Esophagus muscularis mucosa (tissue), 4 donors: ENCODE measurements at regions not wholly inside any gene's neighbourhood (a gene's known extent, or its start where the extent isn't known, plus 50 kb on each side); places are given as distances from the start of the nearest gene placed in this dataset.
A peak's percentile ranks its signal among the peaks of the same experiment; 100 is the strongest.

Source experiments
- DNase-seq: peaks from one replicate; pipeline ENCODE4 v3.0.0-alpha.2; 2017; ENCODE audit errors: extremely low spot score
- H3K27ac ChIP-seq, 4 donors: fragments of 200-600 bp; sonication (generic); replicated peaks in 1 of 4; 1 replicate in 3 of 4; 2 replicates in 1 of 4; pipeline ENCODE4 v1.5.1; 2016 to 2019; ENCODE audit warnings: mild to moderate bottlenecking in 1 of 4
- H3K27me3 ChIP-seq, 4 donors: fragments of 200-600 bp; sonication (generic); one replicate each; pipeline versions ENCODE4 v1.5.1 to v1.6.0; 2016 to 2019
- H3K36me3 ChIP-seq, 4 donors: fragments of 200-600 bp; sonication (generic); one replicate each; pipeline ENCODE4 v1.5.1; 2016 to 2019
- H3K4me1 ChIP-seq, 4 donors: fragments of 200-600 bp; sonication (generic); one replicate each; pipeline ENCODE4 v1.5.1; 2016 to 2019
- H3K4me3 ChIP-seq, 4 donors: fragments of 200-600 bp; sonication (generic); 1 replicate in 2 of 4; 2 replicates in 2 of 4; pipeline ENCODE4 v1.5.1; 2016 to 2019; ENCODE audit warnings: mild to moderate bottlenecking in 4 of 4, moderate library complexity in 1 of 4
- H3K9me3 ChIP-seq, 4 donors: fragments of 200-600 bp; sonication (generic); 1 replicate in 3 of 4; 2 replicates in 1 of 4; pipeline ENCODE4 v1.5.1; 2016 to 2019
- CTCF ChIP-seq, 3 experiments: fragments of 200-600 bp in 2 of 3; fragments of 450-650 bp in 1 of 3; sonication (generic) in 2 of 3; IDR thresholded peaks; one replicate each; pipeline ENCODE4 v1.5.1; 2017 to 2019; ENCODE audit warnings: antibody characterized with exemption in 3 of 3, mild to moderate bottlenecking in 2 of 3, moderate library complexity in 1 of 3
- EP300 ChIP-seq: sonication (generic); formaldehyde crosslinking; IDR thresholded peaks from one replicate; pipeline ENCODE4 v1.6.1; 2017; ENCODE audit warnings: antibody characterized with exemption
- POLR2A ChIP-seq: fragments of 450-650 bp; IDR thresholded peaks from one replicate; pipeline ENCODE4 v1.6.1; 2017; ENCODE audit warnings: antibody characterized with exemption, moderate library complexity, mild to moderate bottlenecking, low read depth
- POLR2AphosphoS5 ChIP-seq, 2 donors: sonication (generic); formaldehyde crosslinking; IDR thresholded peaks; one replicate each; pipeline ENCODE4 v1.6.1; 2017; ENCODE audit warnings: antibody characterized with exemption in 2 of 2
- WGBS: methylation state at CpG from one replicate; pipeline ENCODE4 v1.1.5; 2018; 5-methylcytosine and 5-hydroxymethylcytosine counted together
- intact Hi-C: fragments of 100-400 bp; cut with DNase I; formaldehyde crosslinking; loops from one replicate; pipeline ENCODE4 v1.15.1; 2023

DNA sequence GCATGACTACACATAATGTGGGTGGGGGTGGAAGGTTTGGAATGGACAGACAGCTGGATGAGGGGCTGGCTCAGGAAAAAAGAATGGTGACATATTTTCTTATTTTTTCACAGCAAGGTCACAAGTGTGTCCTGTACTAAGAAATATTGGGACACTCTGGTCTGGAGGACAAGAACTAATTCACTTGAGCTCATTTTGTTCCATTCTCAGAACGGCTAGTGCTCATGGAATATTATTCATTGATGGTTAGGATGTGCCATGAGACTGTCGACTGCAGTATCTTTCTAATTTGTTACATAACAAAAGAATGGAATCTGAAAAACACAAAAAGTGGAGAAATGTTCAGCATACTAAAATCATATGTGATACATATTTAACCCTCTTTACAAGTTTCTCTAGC, 149.5 kb downstream of the BMP4 start:
- no peaks in the 10 kb centered on the region for H3K9me3 ChIP-seq
- H3K27ac ChIP-seq, result peak overlapping the region in 2 of 4 donors; percentile 28 to 30
- no peaks in the 10 kb centered on the region for H3K27me3 ChIP-seq
- no peak for DNase-seq
- no peak overlapping the region for H3K4me3 ChIP-seq
- TF ChIP-seq EP300 (no peak), CTCF (IDR thresholded peaks at IDR 0.05) (no peak), POLR2A (no peak), POLR2AphosphoS5 (IDR thresholded peaks at IDR 0.05) (no peak)
- H3K4me1 ChIP-seq, result no peaks in the 10 kb centered on the region
- WGBS, result 71% methylated on average over 2 of the region's 2 CpGs
- no peaks in the 10 kb centered on the region for H3K36me3 ChIP-seq
- intact Hi-C loops, result no loop called here

GRCh38 chr14:53796734-53797133, 159.9 kb downstream of the BMP4 start:
- Histone ChIP-seq H3K27me3 (no peaks in the 10 kb centered on the region), H3K4me1 (peaks cover 0 to 7% (median 0%) of the 10 kb centered on the region in 4 donors), H3K36me3 (no peaks in the 10 kb centered on the region), H3K4me3 (no peak overlapping the region), H3K9me3 (no peaks in the 10 kb centered on the region), H3K27ac (no peak overlapping the region)
- no peak for DNase-seq
- 87% methylated on average over 1 of the region's 1 CpG for WGBS
- intact Hi-C loops, result no loop called here
- no peak for TF ChIP-seq EP300
- no peak for TF ChIP-seq POLR2AphosphoS5 (IDR thresholded peaks at IDR 0.05)
- TF ChIP-seq POLR2A, result no peak
- no peak for TF ChIP-seq CTCF (IDR thresholded peaks at IDR 0.05)

- 66% methylated on average over 2 of the region's 2 CpGs for WGBS
- Histone ChIP-seq H3K27me3 (no peaks in the 10 kb centered on the region), H3K36me3 (no peaks in the 10 kb centered on the region), H3K9me3 (no peaks in the 10 kb centered on the region), H3K4me3 (no peak overlapping the region), H3K4me1 (peaks cover 0 to 7% (median 2%) of the 10 kb centered on the region in 4 donors), H3K27ac (no peak overlapping the region)
- intact Hi-C loops, result no loop called here
- no peak for DNase-seq
- TF ChIP-seq POLR2A (no peak), EP300 (no peak), POLR2AphosphoS5 (IDR thresholded peaks at IDR 0.05) (no peak), CTCF (IDR thresholded peaks at IDR 0.05) (no peak)
These were observed 162.7 kb downstream of the BMP4 start for GRCh38 chr14:53793790-53794505.

- Histone ChIP-seq H3K9me3 (no peaks in the 10 kb centered on the region), H3K36me3 (no peaks in the 10 kb centered on the region), H3K4me1 (peaks cover 0 to 7% (median 2%) of the 10 kb centered on the region in 4 donors), H3K27me3 (no peaks in the 10 kb centered on the region), H3K27ac (no peak overlapping the region), H3K4me3 (no peak overlapping the region)
- TF ChIP-seq POLR2A, result no peak
- no peak for TF ChIP-seq POLR2AphosphoS5 (IDR thresholded peaks at IDR 0.05)
- TF ChIP-seq EP300, result no peak
- no peak for TF ChIP-seq CTCF (IDR thresholded peaks at IDR 0.05)
- DNase-seq, result no peak
- intact Hi-C loops, result no loop called here
- WGBS, result 93% methylated on average over 1 of the region's 1 CpG
These were observed 163.7 kb downstream of the BMP4 start for GRCh38 chr14:53792909-53793308.
